ENCODE measurements at regions not wholly inside any gene's neighbourhood (a gene's known extent, or its start where the extent isn't known, plus 50 kb on each side); places are given as distances from the start of the nearest gene placed in this dataset.
A peak's percentile ranks its signal among the peaks of the same experiment; 100 is the strongest.
"Not testable (repeated sequence)": the region's sequence is repeated elsewhere in the genome, so short reads cannot be mapped to it uniquely, and the experiment has no call there.

DNA sequence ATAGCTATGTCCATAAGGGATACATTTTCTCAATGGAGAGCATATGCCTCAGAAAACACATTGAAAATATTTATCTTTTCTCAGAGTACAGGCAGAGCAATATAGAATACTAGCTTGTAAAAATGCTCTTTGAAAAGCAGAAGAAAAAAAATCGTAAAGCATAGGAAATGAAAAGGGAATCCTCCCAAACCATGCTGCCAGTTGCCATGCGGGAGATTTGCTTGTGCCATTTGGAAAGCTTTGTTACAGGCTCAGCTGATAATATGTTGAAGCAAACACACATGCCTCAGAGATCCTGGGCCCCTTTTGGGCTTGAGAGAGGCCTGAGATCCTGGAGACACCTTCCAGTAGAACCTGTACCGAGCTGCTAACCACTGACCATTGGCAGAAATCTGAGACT, 697.1 kb downstream of the BCL11A start:
- DNase-seq: no peak

- DNase-seq: no peak
These were observed 700.4 kb downstream of the BCL11A start for GRCh38 chr2:59853032-59853431.

DNA sequence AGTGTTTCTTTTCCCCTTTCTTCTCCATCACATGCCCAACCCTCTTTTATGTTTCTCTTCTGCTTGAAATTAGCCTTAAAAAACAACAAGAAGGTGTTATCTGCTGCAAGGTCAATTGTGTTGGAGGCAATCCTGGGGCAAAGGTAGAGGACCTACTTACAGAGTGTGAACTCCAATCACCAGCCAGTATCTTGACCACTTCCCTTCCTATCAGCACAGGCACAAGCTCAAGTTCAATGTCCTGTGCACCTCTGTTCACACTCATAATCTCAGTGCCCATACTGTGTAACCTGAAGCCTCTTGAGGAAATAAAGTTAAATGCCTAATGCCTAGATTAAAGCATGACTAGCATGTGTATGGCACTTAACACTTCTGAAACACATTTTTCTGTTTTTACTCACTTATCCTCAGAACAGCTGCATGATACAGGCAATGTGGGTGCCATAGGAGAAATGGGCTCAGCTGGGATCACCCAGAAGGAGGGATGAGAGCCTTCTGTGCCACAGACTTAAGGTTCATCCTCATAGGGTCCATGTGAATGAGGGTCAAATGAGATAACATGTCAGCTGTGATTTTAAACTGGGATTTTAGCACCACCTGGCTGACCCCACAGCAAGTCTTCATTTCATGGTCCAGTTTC, 701.5 kb downstream of the BCL11A start:
- DNase-seq: no peak

- no peak for DNase-seq
These were observed 702.9 kb downstream of the BCL11A start for GRCh38 chr2:59850554-59850953.

- DNase-seq: no peak
These were observed 719.5 kb downstream of the BCL11A start for GRCh38 chr2:59833941-59834340.

GRCh38 chr2:59830601-59831000, 722.9 kb downstream of the BCL11A start:
- no peak for DNase-seq

DNA sequence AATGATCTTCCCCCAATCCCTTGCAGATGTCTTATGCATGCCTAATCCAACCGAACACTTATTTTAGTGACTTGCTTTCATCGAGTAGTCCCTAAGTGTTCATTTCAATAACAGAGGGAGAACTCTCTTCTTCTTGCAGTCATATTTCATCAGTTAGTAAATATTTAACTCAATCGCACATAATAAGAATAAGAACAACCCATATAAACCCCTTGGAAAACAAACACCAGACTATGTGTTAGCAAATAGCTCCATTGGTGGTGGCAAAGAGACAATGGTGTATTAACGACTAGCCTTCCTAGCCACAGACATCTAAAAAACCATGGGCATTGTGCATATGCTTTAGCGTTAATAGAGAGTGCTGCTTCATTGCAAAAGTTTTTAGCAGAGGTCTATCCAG, 725.8 kb downstream of the BCL11A start:
- no peak for DNase-seq

DNA sequence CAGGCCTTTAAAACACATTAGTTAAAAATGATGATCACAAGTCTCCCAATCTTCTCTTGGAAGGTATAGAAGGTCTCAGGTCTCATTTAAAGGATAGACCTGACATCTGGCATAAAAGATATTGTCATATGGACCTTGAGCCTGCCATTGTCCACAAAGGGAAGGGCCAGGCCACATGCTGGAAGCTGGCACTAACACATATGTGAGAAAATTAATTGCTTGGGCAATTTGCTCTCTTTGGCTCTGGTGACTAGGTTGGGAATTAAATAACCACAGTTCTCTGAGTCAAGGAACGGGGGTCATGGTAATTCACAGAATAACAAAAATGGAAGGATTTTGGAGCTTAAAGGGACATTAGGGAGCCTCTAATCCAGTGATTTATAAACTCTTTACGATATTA, 727.3 kb downstream of the BCL11A start:
- no peak for DNase-seq

GRCh38 chr2:59824314-59824713, 729.1 kb downstream of the BCL11A start:
- DNase-seq: no peak

DNA sequence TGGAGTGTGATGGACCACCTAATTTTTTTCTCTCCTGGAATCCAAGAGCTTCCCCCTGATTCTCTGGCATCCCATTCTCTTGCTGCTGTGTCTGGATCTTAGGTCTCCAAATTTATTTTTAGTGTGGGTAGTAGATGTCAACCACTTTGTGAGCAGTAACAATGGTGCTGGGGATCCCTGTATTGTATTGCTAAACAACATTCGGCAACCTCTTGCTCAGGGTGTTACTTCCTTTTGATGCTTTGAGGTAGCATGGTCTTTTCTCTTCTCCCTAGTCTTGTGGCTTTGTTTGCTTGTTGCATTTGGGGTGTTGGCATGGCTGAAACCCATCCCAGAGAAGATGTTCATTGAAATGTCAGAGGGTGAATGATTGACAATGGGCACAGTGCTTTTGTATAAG, 737.4 kb downstream of the BCL11A start:
- no peak for DNase-seq

DNA sequence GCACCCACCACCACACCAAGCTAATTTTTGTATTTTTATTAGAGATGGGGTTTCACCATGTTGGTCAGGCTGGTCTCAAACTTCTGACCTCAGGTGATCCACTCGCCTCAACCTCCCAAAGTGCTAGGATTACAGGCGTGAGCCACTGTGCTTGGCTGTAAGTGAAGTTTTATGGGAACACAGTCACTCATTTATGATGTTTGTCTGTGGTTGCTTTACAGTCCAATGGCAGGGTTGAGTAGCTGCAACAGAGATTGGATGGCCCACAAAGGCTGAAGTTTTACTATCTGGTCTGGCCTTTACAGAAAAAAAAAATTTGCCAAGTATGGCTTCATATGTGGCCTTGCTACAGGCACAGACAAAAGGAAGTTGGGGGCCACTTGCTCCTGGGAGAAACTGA, 743.2 kb downstream of the BCL11A start:
- DNase-seq: not testable (repeated sequence)

GRCh38 chr2:59806486-59806885, 747.0 kb downstream of the BCL11A start:
- DNase-seq: no peak

GRCh38 chr2:59804732-59805131, 748.7 kb downstream of the BCL11A start:
- DNase-seq: peak; percentile 58

DNA sequence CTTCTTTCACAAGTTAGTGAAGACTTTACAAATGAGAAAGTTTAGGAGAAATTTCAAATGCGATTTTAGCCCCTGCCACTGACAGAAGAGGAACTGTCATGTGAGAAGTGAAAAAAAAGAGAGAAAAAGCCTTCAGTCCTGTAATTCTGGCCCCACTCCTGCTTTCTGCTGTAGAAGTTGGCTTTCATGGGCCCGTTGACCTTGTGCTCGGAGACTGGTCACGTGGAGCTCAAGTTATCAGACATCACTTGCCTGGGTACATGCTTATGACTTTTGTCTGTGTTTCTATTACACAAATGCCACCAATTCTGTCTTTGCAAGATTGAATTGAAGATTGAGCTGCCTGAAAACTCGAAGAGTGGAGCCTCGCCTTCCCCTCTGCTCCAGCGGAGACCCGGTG, 749.9 kb downstream of the BCL11A start:
- no peak for DNase-seq

- DNase-seq: no peak
These were observed 754.7 kb downstream of the BCL11A start for GRCh38 chr2:59798687-59799232.

- DNase-seq: no peak
These were observed 762.3 kb downstream of the BCL11A start for GRCh38 chr2:59791004-59791618.

DNA sequence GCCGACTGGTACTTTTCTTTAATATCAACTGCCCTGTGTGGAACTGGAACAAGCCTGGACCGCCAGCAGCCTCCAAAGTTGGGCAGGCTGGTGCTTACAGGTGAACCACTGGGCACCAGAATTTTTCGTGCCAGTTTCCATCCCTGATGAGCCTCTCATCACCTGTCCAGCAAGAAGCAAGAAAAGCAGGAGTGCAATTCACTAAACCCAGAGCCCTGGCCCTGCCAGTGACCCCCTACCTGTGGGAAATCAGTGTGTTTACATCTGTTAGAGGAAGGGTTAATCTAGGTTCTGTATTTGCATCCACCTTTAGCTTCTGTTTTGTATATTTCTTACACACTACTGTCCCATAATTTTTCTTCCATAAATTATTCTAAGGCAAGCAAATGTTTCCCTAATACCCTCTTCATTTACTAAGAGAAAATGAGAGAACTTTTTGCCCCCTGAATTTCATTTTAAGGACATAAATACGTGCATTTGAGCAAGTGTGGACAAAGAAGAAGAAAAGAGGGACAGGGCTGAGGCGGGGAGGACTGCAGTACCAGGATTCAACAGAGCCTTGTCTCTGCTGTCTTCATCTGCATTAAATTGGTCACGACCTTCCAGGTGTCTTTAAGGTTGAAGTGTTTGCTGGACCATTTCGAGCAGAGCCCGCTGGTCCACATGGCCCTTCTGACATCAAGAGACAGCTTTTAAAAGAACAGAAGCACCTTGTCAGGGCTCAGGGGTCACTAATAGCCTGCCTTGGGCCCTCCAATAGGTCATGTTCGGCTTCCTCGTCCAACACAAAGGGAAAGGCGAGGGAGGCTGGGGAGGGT, 763.1 kb downstream of the BCL11A start:
- DNase-seq: no peak

DNA sequence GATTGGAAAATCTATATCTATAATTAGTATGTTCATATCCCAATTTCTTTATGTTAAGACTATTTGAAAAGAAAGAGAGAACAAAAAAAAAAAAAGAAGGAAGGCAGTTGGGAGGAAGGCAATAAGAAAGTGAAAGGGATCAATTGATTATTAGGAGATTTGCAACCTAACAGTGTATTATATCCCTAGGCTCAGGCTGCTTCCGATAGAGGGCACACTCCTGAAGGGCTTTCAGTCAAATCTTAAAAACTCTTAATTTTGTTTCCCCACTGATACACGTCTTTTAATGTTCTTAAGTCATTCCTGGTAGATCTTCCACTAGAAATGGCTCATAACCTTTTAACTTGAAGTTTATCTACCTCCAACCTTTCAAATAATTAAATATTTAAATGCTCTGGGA, 763.9 kb downstream of the BCL11A start:
- no peak for DNase-seq

DNA sequence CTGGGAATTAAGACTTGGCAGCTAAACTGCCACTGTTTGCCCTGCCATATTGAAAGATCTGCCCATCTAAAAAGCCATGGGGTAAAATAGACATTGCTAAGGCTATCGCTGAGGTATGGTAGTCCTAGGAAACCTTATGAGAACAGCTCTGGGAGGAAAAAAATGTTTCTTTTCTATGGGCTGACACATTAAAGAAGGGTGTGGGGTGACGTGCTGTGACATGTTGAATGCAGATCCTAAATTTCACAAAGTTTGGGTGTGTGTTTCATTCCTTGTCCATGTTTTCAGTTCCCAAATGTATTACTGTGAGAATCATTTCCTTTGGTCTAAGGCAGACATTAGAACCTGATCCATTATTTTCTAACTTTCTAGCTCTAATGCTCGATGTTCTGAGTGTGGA, 766.4 kb downstream of the BCL11A start:
- no peak for DNase-seq

- DNase-seq: no peak
These were observed 766.8 kb downstream of the BCL11A start for GRCh38 chr2:59786684-59787083.

- DNase-seq: no peak
These were observed 773.9 kb downstream of the BCL11A start for GRCh38 chr2:59779571-59779970.

- no peak for DNase-seq
These were observed 776.3 kb downstream of the BCL11A start for GRCh38 chr2:59777120-59777519.

- no peak for DNase-seq
These were observed 776.8 kb downstream of the BCL11A start for GRCh38 chr2:59776726-59777008.

DNA sequence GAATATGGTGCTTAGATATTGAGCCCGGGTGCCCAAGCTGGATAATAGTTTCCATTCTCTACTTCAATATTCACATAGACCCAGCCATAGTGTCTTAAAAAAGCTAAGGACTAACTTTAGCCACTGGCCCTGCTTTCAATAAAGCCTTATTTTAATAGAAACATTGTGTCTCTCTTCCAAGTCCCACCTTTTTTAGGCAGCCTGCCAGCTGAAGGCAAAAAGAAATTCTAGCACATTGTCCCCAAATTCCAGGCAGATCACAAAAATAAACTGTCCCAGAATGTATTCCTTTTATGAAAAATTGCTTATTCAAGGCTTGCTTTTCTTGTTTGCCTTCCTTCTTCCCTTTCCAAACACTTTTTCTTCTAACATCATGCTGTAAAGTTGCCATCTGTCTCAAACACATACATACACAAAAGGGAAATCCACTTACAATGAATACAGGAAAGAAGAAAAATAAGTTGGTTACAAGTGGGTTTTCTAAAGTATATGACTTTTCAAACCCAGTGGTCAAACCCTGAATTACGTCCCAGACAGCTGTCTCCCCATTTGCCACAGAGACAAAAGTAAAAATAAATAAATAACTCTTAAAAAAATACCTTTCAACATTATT, 778.5 kb downstream of the BCL11A start:
- DNase-seq: no peak

Measured in NCI-H510A (cell line).